NB4 (cell line): ENCODE measurements at regions not wholly inside any gene's neighbourhood (a gene's known extent, or its start where the extent isn't known, plus 50 kb on each side); places are given as distances from the start of the nearest gene placed in this dataset.
"Not testable (repeated sequence)": the region's sequence is repeated elsewhere in the genome, so short reads cannot be mapped to it uniquely, and the experiment has no call there.

Source experiments
- DNase-seq: peaks from one replicate; pipeline ENCODE4 v3.0.0; 2010; ENCODE audit warnings: low read depth
- H3K4me3 ChIP-seq: one replicate; pipeline ENCODE4 v1.5.1; 2011; ENCODE audit warnings: mild to moderate bottlenecking, low read depth, low read length, moderate library complexity
- MYC ChIP-seq: IDR thresholded peaks from 2 replicates; pipeline ENCODE4 v1.6.1; 2011; ENCODE audit warnings: low read depth, low read length
- POLR2A ChIP-seq: IDR thresholded peaks from 2 replicates; pipeline ENCODE4 v1.6.1; 2011; ENCODE audit warnings: mild to moderate bottlenecking; ENCODE audit not compliant: insufficient read length; ENCODE audit errors: extremely low read depth
- TF ChIP-seq, protein P1 (sequence below): IDR thresholded peaks from one replicate; pipeline ENCODE4 v1.5.1; 2012; ENCODE audit warnings: low read depth, low read length
- TF ChIP-seq, protein P2 (sequence below): IDR thresholded peaks from 2 replicates; pipeline ENCODE4 v1.6.1; 2011; ENCODE audit warnings: low read depth, low read length

GRCh38 chr2:132068407-132068806, 93.3 kb downstream of the ANKRD30BL start:
- not testable (repeated sequence) for DNase-seq, H3K4me3 ChIP-seq

DNA sequence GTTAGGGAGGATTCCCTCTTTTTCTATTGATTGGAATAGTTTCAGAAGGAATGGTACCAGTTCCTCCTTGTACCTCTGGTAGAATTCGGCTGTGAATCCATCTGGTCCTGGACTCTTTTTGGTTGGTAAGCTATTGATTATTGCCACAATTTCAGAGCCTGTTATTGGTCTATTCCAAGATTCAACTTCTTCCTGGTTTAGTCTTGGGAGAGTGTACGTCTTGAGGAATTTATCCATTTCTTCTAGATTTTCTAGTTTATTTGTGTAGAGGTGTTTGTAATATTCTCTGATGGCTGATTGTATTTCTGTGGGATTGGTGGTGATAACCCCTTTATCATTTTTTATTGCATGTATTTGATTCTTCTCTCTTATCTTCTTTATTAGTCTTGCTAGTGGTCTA, 96.4 kb downstream of the ANKRD30BL start:
- H3K4me3 ChIP-seq, DNase-seq: not testable (repeated sequence)

- not testable (repeated sequence) for H3K4me3 ChIP-seq, DNase-seq
These were observed 122.0 kb downstream of the ANKRD30BL start for GRCh38 chr2:132039609-132040236.

DNA sequence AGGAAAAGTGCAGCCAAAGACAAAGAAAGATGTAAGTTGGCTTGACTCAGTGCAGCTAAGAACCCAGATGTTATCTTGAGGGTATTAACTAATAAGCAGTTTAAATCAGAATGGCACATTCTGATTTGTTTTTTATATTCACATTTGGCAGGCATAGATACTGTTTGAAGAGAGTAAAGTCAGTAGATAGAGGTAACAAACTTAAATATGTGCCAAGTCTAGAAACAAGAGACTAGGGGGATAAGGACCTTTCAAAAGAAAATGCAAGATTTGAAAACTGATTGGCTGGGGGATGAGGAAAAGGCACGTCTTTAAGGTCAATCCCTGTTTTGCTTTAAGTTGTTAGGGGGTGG, 122.9 kb downstream of the ANKRD30BL start:
- not testable (repeated sequence) for DNase-seq, H3K4me3 ChIP-seq

GRCh38 chr2:132038179-132038882, 123.4 kb downstream of the ANKRD30BL start:
- no peak overlapping the region for H3K4me3 ChIP-seq
- DNase-seq: peak; percentile 3
- TF ChIP-seq, protein P1, sequence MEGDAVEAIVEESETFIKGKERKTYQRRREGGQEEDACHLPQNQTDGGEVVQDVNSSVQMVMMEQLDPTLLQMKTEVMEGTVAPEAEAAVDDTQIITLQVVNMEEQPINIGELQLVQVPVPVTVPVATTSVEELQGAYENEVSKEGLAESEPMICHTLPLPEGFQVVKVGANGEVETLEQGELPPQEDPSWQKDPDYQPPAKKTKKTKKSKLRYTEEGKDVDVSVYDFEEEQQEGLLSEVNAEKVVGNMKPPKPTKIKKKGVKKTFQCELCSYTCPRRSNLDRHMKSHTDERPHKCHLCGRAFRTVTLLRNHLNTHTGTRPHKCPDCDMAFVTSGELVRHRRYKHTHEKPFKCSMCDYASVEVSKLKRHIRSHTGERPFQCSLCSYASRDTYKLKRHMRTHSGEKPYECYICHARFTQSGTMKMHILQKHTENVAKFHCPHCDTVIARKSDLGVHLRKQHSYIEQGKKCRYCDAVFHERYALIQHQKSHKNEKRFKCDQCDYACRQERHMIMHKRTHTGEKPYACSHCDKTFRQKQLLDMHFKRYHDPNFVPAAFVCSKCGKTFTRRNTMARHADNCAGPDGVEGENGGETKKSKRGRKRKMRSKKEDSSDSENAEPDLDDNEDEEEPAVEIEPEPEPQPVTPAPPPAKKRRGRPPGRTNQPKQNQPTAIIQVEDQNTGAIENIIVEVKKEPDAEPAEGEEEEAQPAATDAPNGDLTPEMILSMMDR: no peak
- TF ChIP-seq POLR2A: no peak
- TF ChIP-seq, protein P2, sequence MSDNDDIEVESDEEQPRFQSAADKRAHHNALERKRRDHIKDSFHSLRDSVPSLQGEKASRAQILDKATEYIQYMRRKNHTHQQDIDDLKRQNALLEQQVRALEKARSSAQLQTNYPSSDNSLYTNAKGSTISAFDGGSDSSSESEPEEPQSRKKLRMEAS: no peak
- no peak for TF ChIP-seq MYC

- no peak overlapping the region for H3K4me3 ChIP-seq
- TF ChIP-seq POLR2A: no peak
- TF ChIP-seq MYC: no peak
- TF ChIP-seq, protein P2: no peak
- TF ChIP-seq, protein P1: no peak
- DNase-seq: no peak
These were observed 124.1 kb downstream of the ANKRD30BL start for GRCh38 chr2:132037527-132038178.

DNA sequence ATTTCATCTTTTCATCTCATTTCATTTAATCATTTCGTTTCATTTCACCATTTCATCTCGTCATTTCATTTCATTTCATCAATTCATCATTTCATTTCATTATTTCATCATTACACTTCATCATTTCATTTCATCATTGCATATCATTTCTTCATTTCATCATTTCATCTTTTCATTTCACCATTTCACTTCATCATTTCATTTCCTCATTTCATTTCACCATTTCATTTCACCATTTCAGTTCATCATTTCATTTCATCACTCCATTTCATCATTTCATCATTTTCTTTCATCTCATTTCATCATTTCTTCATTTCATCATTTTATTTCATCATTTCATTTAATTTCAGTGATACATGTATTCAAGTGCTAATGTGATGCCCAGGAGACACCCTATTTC, 127.1 kb downstream of the ANKRD30BL start:
- DNase-seq: no peak
- H3K4me3 ChIP-seq: no peak overlapping the region
- TF ChIP-seq, protein P1: no peak
- TF ChIP-seq, protein P2: no peak
- TF ChIP-seq POLR2A: no peak
- no peak for TF ChIP-seq MYC

GRCh38 chr2:132033949-132034348, 127.8 kb downstream of the ANKRD30BL start:
- TF ChIP-seq, protein P2: no peak
- TF ChIP-seq POLR2A (no peak), MYC (no peak)
- TF ChIP-seq, protein P1: no peak
- no peak for DNase-seq
- no peak overlapping the region for H3K4me3 ChIP-seq
